NCI-H1092 (cell line): ENCODE measurements at regions not wholly inside any gene's neighbourhood (a gene's known extent, or its start where the extent isn't known, plus 50 kb on each side); places are given as distances from the start of the nearest gene placed in this dataset.
"Not testable (repeated sequence)": the region's sequence is repeated elsewhere in the genome, so short reads cannot be mapped to it uniquely, and the experiment has no call there.

Experiments used
- DNase-seq: peaks from one replicate; lab custom pipeline; 2025; lab: John Stamatoyannopoulos, UW

- no peak for DNase-seq
These were observed 196.3 kb downstream of the DCDC2C start for GRCh38 chr2:3899536-3900155.

- DNase-seq: no peak
These were observed 198.8 kb downstream of the DCDC2C start for GRCh38 chr2:3902131-3902530.

GRCh38 chr2:3904061-3904460, 200.7 kb downstream of the DCDC2C start:
- no peak for DNase-seq

GRCh38 chr2:3908498-3908897, 205.1 kb downstream of the DCDC2C start:
- not testable (repeated sequence) for DNase-seq

GRCh38 chr2:3911882-3912455, 208.6 kb downstream of the DCDC2C start:
- DNase-seq: no peak

- DNase-seq: no peak
These were observed 209.8 kb downstream of the DCDC2C start for GRCh38 chr2:3913166-3913565.

GRCh38 chr2:3914241-3914640, 210.9 kb downstream of the DCDC2C start:
- DNase-seq: no peak

- no peak for DNase-seq
These were observed 223.7 kb downstream of the DCDC2C start for GRCh38 chr2:3927031-3927430.

GRCh38 chr2:3929374-3929773, 226.0 kb downstream of the DCDC2C start:
- no peak for DNase-seq

- DNase-seq: no peak
These were observed 226.9 kb downstream of the DCDC2C start for GRCh38 chr2:3930246-3930645.

GRCh38 chr2:3940661-3941060, 237.3 kb downstream of the DCDC2C start:
- DNase-seq: no peak

- DNase-seq: no peak
These were observed 239.5 kb downstream of the DCDC2C start for GRCh38 chr2:3942841-3943240.

- DNase-seq: no peak
These were observed 240.7 kb downstream of the DCDC2C start for GRCh38 chr2:3944071-3944470.

- no peak for DNase-seq
These were observed 241.5 kb downstream of the DCDC2C start for GRCh38 chr2:3944841-3945240.

- no peak for DNase-seq
These were observed 244.8 kb downstream of the DCDC2C start for GRCh38 chr2:3948191-3948590.

GRCh38 chr2:3951131-3951954, 248.0 kb downstream of the DCDC2C start:
- DNase-seq: no peak

GRCh38 chr2:3952866-3953516, 249.6 kb downstream of the DCDC2C start:
- DNase-seq: no peak

- no peak for DNase-seq
These were observed 250.9 kb downstream of the DCDC2C start for GRCh38 chr2:3954261-3954660.

- DNase-seq: no peak
These were observed 253.0 kb downstream of the DCDC2C start for GRCh38 chr2:3956406-3956805.

- DNase-seq: no peak
These were observed 253.5 kb downstream of the DCDC2C start for GRCh38 chr2:3956892-3957291.

- DNase-seq: no peak
These were observed 255.1 kb downstream of the DCDC2C start for GRCh38 chr2:3958465-3958864.

- DNase-seq: no peak
These were observed 255.6 kb downstream of the DCDC2C start for GRCh38 chr2:3958969-3959368.

- no peak for DNase-seq
These were observed 256.0 kb downstream of the DCDC2C start for GRCh38 chr2:3959372-3959771.
